ENCODE measurements at regions not wholly inside any gene's neighbourhood (a gene's known extent, or its start where the extent isn't known, plus 50 kb on each side); places are given as distances from the start of the nearest gene placed in this dataset.

GRCh38 chr1:232454227-232454886 lies 175.6 kb downstream of the SIPA1L2 start:
- BruUV-seq (replicated peaks), result no TSS peak
- Histone ChIP-seq H3K9me3 (replicated peaks; ENCODE audit: control insufficient read depth, insufficient read depth, low read length) (no peaks in the 10 kb centered on the region), H3K9me1 (replicated peaks; ENCODE audit: control insufficient read depth, extremely low read depth, insufficient read depth, low read length) (no peaks in the 10 kb centered on the region), H3K79me2 (ENCODE audit: control insufficient read depth, insufficient read depth, low read length) (no peaks in the 10 kb centered on the region), H3K27me3 (ENCODE audit: control insufficient read depth in 2 of 2, insufficient read depth in 2 of 2, low read length in 2 of 2) (no peaks in the 10 kb centered on the region), H3K9ac (replicated peaks; ENCODE audit: extremely low read depth, insufficient read depth, low read length) (no peak overlapping the region), H3K4me3 (replicated peaks in 1 of 3; ENCODE audit: insufficient read depth in 1 of 3, low read depth in 1 of 3, low read length in 3 of 3) (no peak overlapping the region), H3K36me3 (ENCODE audit: control insufficient read depth in 2 of 2, extremely low read depth in 1 of 2, insufficient read depth in 2 of 2, low read length in 2 of 2) (no peaks in the 10 kb centered on the region), H4K20me1 (replicated peaks; ENCODE audit: control insufficient read depth, extremely low read depth, insufficient read depth, low read length) (no peaks in the 10 kb centered on the region), H3K4me2 (ENCODE audit: insufficient read depth, low read length) (no peak overlapping the region), H2AFZ (ENCODE audit: low read depth, low read length) (no peak overlapping the region), H3K27ac (ENCODE audit: insufficient read depth, low read depth, low read length) (no peak overlapping the region), H3K4me1 (ENCODE audit: control insufficient read depth, extremely low read depth, insufficient read depth, low read length) (no peaks in the 10 kb centered on the region)
- POLR2A ChIA-PET, result no interaction called here
- dilution Hi-C loops (cut with MboI; ENCODE audit: extremely low pct_ligation_motif_present, low sequenced_read_pairs), result no loop called here
- DNase-seq (ENCODE audit: low read depth, low spot score) (no peak), FAIRE-seq (peak; percentile 62)
- TF ChIP-seq MYC (IDR thresholded peaks at IDR 0.05; ENCODE audit: low read depth, low read length) (no peak), FOS (IDR thresholded peaks at IDR 0.05; ENCODE audit: borderline replicate concordance, insufficient read depth, low read length) (no peak), GATA2 (IDR thresholded peaks at IDR 0.05; ENCODE audit: insufficient read depth, insufficient read length, low read depth, low read length) (peak; percentile 52), JUN (IDR thresholded peaks at IDR 0.05; ENCODE audit: borderline replicate concordance, insufficient read depth, insufficient read length, low read depth) (no peak)
- CTCF ChIA-PET, result interaction anchor here (1.1 kb wide), 1 partner anchor 14 kb away, joined by 3 read pairs; no protein-coding TSS in a partner anchor
- intact Hi-C loops (cut with micrococcal nuclease), result loop anchor here (2.0 kb wide), 1 partner anchor 14 kb away; no protein-coding TSS in a partner anchor

GRCh38 chr1:232452736-232453440 lies 177.0 kb downstream of the SIPA1L2 start:
- Histone ChIP-seq H3K79me2 (ENCODE audit: control insufficient read depth, insufficient read depth, low read length) (no peaks in the 10 kb centered on the region), H4K20me1 (replicated peaks; ENCODE audit: control insufficient read depth, extremely low read depth, insufficient read depth, low read length) (no peaks in the 10 kb centered on the region), H3K9me3 (replicated peaks; ENCODE audit: control insufficient read depth, insufficient read depth, low read length) (no peaks in the 10 kb centered on the region), H3K4me1 (ENCODE audit: control insufficient read depth, extremely low read depth, insufficient read depth, low read length) (no peaks in the 10 kb centered on the region), H3K9me1 (replicated peaks; ENCODE audit: control insufficient read depth, extremely low read depth, insufficient read depth, low read length) (no peaks in the 10 kb centered on the region), H2AFZ (ENCODE audit: low read depth, low read length) (no peak overlapping the region), H3K27ac (ENCODE audit: insufficient read depth, low read depth, low read length) (no peak overlapping the region), H3K4me3 (replicated peaks in 1 of 3; ENCODE audit: insufficient read depth in 1 of 3, low read depth in 1 of 3, low read length in 3 of 3) (no peak overlapping the region), H3K4me2 (ENCODE audit: insufficient read depth, low read length) (no peak overlapping the region), H3K27me3 (ENCODE audit: control insufficient read depth in 2 of 2, insufficient read depth in 2 of 2, low read length in 2 of 2) (no peaks in the 10 kb centered on the region), H3K9ac (replicated peaks; ENCODE audit: extremely low read depth, insufficient read depth, low read length) (no peak overlapping the region), H3K36me3 (ENCODE audit: control insufficient read depth in 2 of 2, extremely low read depth in 1 of 2, insufficient read depth in 2 of 2, low read length in 2 of 2) (no peaks in the 10 kb centered on the region)
- TF ChIP-seq CTCF (IDR thresholded peaks at IDR 0.05; ENCODE audit: extremely low read depth in 1 of 2, insufficient read depth in 1 of 2, low read depth in 1 of 2, low read length in 2 of 2) (no peak), MAX (IDR thresholded peaks at IDR 0.05; ENCODE audit: insufficient read depth, insufficient read length) (no peak), MYC (IDR thresholded peaks at IDR 0.05; ENCODE audit: low read depth, low read length) (no peak), FOS (IDR thresholded peaks at IDR 0.05; ENCODE audit: borderline replicate concordance, insufficient read depth, low read length) (no peak), EZH2 (IDR thresholded peaks at IDR 0.05; ENCODE audit: borderline replicate concordance, low read depth, low read length, severe bottlenecking) (no peak), JUN (IDR thresholded peaks at IDR 0.05; ENCODE audit: borderline replicate concordance, insufficient read depth, insufficient read length, low read depth) (no peak), POLR2AphosphoS5 (IDR thresholded peaks at IDR 0.05; ENCODE audit: insufficient read depth, low read depth, low read length) (no peak)
- dilution Hi-C loops (cut with MboI; ENCODE audit: extremely low pct_ligation_motif_present, low sequenced_read_pairs), result no loop called here
- no TSS peak for BruUV-seq (replicated peaks)
- FAIRE-seq (no peak), DNase-seq (ENCODE audit: low read depth, low spot score) (no peak)
- ChIA-PET POLR2A (no interaction called here), CTCF (no interaction called here)
- intact Hi-C loops (cut with micrococcal nuclease), result no loop called here

All from endothelial cell of umbilical vein (primary cell).